Activated T-cell treated with anti-CD3 and anti-CD28 coated beads, Interleukin-2, amount 50 U/mL, for 72 hours (primary cell): ENCODE measurements at regions not wholly inside any gene's neighbourhood (a gene's known extent, or its start where the extent isn't known, plus 50 kb on each side); places are given as distances from the start of the nearest gene placed in this dataset.

Source experiments
- ATAC-seq, 2 donors: fragments of 150-1000 bp; cut with Tn5 transposase; replicated peaks in 1 of 2; 2 replicates each; pipeline ENCODE4 v1.10.0; 2021; ENCODE audit warnings: moderate library complexity in 2 of 2, mild to moderate bottlenecking in 1 of 2
- DNase-seq, 2 donors: peaks; one replicate each; pipeline ENCODE4 v3.0.0; 2021 to 2022; ENCODE audit warnings: mixed read lengths in 1 of 2
- H3K27ac Mint-ChIP-seq: one replicate; pipeline ENCODE4 v1.8.0; 2022; ENCODE audit warnings: mild to moderate bottlenecking, moderate library complexity, mixed read lengths
- H3K27me3 Mint-ChIP-seq: one replicate; pipeline ENCODE4 v1.8.0; 2022; ENCODE audit warnings: low read depth, mixed read lengths
- H3K36me3 Mint-ChIP-seq, 2 donors: one replicate each; pipeline ENCODE4 v1.8.0; 2022; ENCODE audit warnings: mixed read lengths in 2 of 2, mild to moderate bottlenecking in 1 of 2; ENCODE audit not compliant: insufficient read depth in 2 of 2
- H3K4me1 Mint-ChIP-seq: one replicate; pipeline ENCODE4 v1.8.0; 2022; ENCODE audit warnings: low read depth, mixed read lengths
- H3K4me3 Mint-ChIP-seq, 2 donors: one replicate each; pipeline ENCODE4 v1.8.0; 2022; ENCODE audit warnings: mild to moderate bottlenecking in 2 of 2, mixed read lengths in 2 of 2, moderate library complexity in 2 of 2
- H3K9me3 Mint-ChIP-seq, 2 donors: one replicate each; pipeline ENCODE4 v1.8.0; 2022; ENCODE audit warnings: mixed read lengths in 2 of 2

GRCh38 chr6:53744321-53744720, 50.5 kb upstream of the LRRC1 start:
- ATAC-seq (no peak), DNase-seq (no peak)
- no peak overlapping the region for H3K4me3 Mint-ChIP-seq
- no peak overlapping the region for H3K27ac Mint-ChIP-seq
- no peaks in the 10 kb centered on the region for H3K27me3 Mint-ChIP-seq
- peaks cover 13% of the 10 kb centered on the region for H3K4me1 Mint-ChIP-seq
- H3K9me3 Mint-ChIP-seq = no peaks in the 10 kb centered on the region
- no peaks in the 10 kb centered on the region for H3K36me3 Mint-ChIP-seq

DNA sequence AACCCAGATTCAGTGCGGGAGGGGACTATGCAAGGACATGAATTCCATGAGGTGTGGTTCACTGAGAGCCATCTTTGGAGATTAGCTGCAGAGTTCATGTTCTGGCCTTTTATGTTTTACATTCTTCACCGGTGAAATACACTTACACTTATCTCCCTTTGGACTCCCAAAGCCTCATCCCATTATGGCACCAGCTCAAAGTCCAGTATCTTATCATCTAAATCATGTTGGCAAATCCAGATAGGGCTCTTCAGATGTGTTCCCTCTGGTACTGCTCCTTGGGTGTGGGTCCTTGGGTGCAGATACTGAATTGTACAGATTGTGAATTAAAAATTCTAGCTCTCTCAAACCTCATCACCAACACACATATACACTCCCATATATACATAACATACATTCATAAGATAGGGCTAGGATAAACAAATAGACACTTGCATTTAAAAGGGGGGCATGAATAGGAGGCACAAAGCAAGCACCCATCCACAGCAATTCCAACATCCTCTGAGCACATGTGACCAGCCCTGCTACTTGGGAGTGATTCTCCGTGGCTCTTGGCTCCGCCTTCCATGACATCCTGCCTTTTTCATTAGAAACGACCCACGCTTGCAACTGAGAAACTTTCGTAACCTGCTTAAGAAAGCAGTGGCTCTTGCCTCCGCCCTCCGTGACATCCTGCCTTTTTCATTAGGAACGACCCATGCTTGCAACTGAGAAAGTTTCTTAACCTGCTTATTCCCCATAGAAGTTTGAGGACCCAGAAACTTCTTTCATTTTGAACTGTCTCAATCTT, 53.6 kb upstream of the LRRC1 start:
- Mint-ChIP-seq H3K9me3 (no peaks in the 10 kb centered on the region), H3K4me3 (peak overlapping the region; percentile 41 to 64), H3K36me3 (no peaks in the 10 kb centered on the region), H3K27ac (no peak overlapping the region), H3K27me3 (no peaks in the 10 kb centered on the region), H3K4me1 (peaks cover 13% of the 10 kb centered on the region)
- peak; percentile 52 to 70 for ATAC-seq
- peak in 1 of 2 donors; percentile 13 for DNase-seq

DNA sequence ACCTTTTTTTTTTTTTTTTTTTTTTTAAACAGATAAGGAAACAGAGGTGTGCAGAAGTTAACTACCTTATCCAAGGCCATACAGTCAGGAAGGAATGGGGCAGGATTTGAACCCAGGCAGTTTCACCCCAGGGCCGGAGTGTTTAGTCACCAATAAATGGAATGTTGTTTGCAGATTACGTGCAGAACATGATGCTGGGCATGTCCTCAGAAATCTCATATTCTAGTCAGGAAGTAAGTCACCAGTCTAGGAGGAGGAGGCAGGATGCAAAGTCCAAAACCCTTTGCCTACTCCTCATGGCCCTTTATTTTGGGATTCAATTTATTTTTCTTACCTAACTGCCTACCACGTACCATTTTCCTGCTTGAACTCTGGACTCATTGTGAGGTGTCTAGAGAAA, 57.1 kb upstream of the LRRC1 start:
- Mint-ChIP-seq H3K27me3 (no peaks in the 10 kb centered on the region), H3K4me1 (peaks cover 37% of the 10 kb centered on the region), H3K9me3 (no peaks in the 10 kb centered on the region), H3K4me3 (no peak overlapping the region), H3K36me3 (no peaks in the 10 kb centered on the region), H3K27ac (no peak overlapping the region)
- no peak for DNase-seq
- ATAC-seq = no peak

DNA sequence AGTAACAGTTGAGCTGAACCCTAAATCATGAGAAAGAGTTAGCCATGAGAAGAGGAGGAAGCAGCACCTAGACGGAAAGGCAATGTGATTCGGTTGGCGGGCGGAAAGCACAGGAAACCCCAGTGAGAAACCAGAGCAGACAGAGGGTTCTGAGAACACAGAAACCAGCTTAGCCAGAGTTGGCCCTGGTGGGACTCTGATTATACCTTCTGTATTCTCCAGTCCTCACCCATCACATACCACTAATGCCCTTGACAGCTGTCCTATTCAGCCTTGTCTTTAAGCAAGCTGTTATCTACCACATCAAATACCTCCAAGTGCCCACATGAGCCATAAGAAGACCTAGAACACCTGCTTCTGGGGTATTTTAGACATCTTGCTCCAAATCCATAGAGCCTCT, 58.9 kb upstream of the LRRC1 start:
- Mint-ChIP-seq H3K27ac (no peak overlapping the region), H3K36me3 (no peaks in the 10 kb centered on the region), H3K27me3 (no peaks in the 10 kb centered on the region), H3K4me1 (peaks cover 36% of the 10 kb centered on the region), H3K9me3 (no peaks in the 10 kb centered on the region), H3K4me3 (peak overlapping the region; percentile 29)
- ATAC-seq (peak; percentile 35 to 40), DNase-seq (peak in 1 of 2 donors; percentile 16)

DNA sequence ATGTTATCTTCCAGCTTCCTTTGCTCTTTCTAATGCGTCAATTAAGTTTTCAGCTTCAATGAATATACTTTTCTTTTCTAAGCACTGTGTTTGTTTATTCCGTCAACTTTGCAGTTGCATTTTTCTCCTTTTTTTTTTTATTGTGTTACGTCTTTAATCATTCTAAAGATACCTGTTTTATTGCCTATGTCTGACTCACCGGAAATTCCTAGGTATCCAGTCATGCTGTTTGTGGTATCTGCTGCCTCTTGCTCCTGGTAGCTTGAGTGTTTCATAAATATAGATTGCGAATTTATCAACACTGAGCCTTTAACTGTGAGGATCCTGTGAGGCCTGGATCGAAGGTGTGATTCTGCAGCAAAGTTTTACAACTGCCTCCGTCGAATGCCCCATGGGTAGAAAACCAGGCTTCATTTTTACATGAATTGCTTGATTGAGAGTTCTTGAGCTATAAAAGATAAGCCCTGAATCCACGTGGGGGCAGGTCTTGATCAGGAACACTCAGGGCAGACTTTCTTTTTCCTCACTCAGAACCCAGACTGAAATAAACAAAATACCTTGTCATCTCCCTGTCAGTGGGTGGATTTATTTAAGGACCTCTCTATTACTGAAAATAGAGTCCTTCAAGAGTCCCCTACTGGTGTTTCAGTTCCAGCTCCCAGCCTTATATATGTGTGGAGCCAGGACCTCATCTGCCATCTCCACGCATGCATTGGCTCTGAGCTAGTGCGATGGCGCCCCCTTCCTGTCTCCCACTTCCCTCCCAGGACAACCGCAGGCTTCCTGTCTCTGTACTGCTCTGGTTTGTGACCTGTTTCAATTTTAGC, 60.1 kb upstream of the LRRC1 start:
- DNase-seq = peak; percentile 19 to 46
- H3K27me3 Mint-ChIP-seq = no peaks in the 10 kb centered on the region
- no peaks in the 10 kb centered on the region for H3K36me3 Mint-ChIP-seq
- H3K4me1 Mint-ChIP-seq = peaks cover 34% of the 10 kb centered on the region
- no peak overlapping the region for H3K27ac Mint-ChIP-seq
- H3K9me3 Mint-ChIP-seq = no peaks in the 10 kb centered on the region
- ATAC-seq = peak; percentile 64 to 65
- H3K4me3 Mint-ChIP-seq = peak overlapping the region; percentile 49 to 57

DNA sequence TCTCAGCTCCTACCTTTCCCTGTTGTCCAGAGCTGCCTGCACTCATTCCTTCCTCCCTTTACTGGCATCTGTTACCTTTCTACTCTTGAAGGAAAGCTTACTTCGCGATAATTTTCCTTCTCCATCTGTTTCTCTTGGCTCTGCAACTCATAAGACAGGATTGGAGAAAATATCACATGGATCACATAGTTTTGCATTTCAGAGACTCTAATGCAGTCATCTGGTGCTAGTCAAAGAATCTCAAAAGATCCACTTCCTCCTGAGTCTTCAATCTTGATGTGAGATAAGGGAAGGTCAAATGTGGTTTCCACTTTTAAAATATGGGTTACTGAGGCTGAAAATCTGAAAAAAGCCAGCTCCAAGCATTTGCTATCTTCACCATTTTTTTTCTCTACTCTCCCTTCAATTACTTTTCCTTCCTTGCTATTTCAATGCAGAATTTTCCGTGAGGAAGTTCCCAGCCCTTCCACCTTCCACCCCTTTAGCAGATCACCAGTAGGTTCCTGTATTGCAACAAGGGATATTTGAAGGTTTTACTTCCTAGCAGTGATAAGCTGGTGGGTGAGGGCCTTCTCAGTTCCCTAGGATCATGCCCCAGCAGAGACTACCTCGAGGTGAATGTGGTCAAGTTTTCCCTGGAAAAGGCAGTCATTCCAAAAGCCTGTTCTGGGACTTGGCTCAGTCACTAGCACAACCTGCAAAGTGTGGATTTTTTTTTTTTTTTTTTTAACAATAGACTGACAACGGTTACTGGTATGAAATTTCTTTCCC, 62.8 kb upstream of the LRRC1 start:
- H3K9me3 Mint-ChIP-seq = no peaks in the 10 kb centered on the region
- H3K4me3 Mint-ChIP-seq = no peak overlapping the region
- H3K4me1 Mint-ChIP-seq = peaks cover 43% of the 10 kb centered on the region
- H3K27ac Mint-ChIP-seq = no peak overlapping the region
- no peak for DNase-seq
- no peak for ATAC-seq
- H3K27me3 Mint-ChIP-seq = no peaks in the 10 kb centered on the region
- no peaks in the 10 kb centered on the region for H3K36me3 Mint-ChIP-seq

DNA sequence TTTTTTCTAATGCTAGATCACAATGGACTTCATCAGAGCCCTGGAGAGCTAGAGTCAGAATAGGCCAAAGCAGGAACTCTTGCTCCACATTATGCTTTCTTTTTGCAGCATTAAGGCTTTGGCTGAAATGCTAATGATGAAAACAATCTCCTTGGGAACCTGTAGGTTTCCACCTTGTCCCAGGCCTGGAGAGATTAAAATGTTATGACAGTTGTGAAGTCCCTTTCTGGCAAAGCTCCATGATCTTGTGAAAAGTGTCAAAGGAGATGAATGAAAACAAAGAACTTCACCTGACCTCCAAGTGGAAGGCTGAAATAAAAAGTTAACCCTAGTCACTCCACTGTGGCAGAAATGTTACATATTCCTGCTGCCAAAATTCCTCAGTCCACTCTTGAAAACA, 64.0 kb upstream of the LRRC1 start:
- Mint-ChIP-seq H3K27ac (no peak overlapping the region), H3K4me3 (no peak overlapping the region), H3K36me3 (no peaks in the 10 kb centered on the region), H3K4me1 (peaks cover 44% of the 10 kb centered on the region), H3K9me3 (no peaks in the 10 kb centered on the region), H3K27me3 (peaks cover 4% of the 10 kb centered on the region)
- DNase-seq (no peak), ATAC-seq (no peak)

- Mint-ChIP-seq H3K4me1 (peaks cover 26% of the 10 kb centered on the region), H3K4me3 (peak overlapping the region in 1 of 2 donors; percentile 32), H3K36me3 (no peaks in the 10 kb centered on the region), H3K27ac (no peak overlapping the region), H3K27me3 (peaks cover 24% of the 10 kb centered on the region), H3K9me3 (no peaks in the 10 kb centered on the region)
- DNase-seq (peak; percentile 49 to 54), ATAC-seq (peak; percentile 41 to 53)
These were observed 63.1 kb upstream of the KLHL31 start for GRCh38 chr6:53728570-53729194.

- DNase-seq (no peak), ATAC-seq (no peak)
- H3K4me1 Mint-ChIP-seq = peaks cover 26% of the 10 kb centered on the region
These were observed 62.2 kb upstream of the KLHL31 start for GRCh38 chr6:53727748-53728147.

DNA sequence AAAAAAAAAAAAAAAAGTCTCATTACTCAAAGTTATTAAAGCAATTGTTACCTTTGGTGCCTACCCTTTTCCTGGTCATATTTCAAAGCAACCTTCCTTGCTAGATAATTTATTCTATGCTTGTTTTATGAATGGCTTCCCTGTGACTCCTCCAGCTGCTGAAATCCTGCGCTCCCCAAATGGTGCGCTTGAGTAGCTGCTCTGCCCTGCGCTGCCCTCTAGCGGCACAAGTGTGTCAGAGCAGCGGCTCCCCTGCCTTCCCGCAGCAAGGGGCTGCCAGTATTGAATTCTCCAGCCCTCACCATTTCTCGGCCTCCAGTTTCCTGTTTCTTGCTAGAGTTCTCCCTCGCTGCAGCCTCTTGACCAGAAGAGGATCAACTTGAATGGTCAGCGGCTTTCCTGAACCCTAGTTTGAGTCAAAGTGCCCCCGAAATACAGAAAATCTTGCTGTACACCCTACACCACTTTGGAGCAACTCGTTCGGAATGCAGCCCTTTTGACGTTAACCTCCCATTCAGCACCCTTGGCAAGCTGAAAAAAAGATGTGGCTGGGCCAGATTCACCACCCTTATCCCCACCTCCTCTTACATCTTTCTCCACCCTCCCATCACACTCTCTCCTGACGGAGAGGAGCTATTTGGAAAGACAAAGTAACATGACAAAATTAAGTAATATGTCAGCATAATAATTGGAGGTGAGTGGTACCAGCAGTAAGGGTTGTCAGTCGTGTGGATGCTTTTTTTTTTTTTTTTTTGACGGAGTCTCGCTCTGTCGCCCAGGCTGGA, 60.4 kb upstream of the KLHL31 start:
- peak; percentile 82 to 85 for ATAC-seq
- H3K9me3 Mint-ChIP-seq = no peaks in the 10 kb centered on the region
- H3K27me3 Mint-ChIP-seq = peaks cover 25% of the 10 kb centered on the region
- DNase-seq = peak; percentile 79 to 81
- peaks cover 16% of the 10 kb centered on the region for H3K4me1 Mint-ChIP-seq
- H3K4me3 Mint-ChIP-seq = no peak overlapping the region
- no peak overlapping the region for H3K27ac Mint-ChIP-seq
- no peaks in the 10 kb centered on the region for H3K36me3 Mint-ChIP-seq

More at GRCh38 chr6:53727748-53728147, 62.2 kb upstream of the KLHL31 start:
- Mint-ChIP-seq H3K27me3 (peaks cover 25% of the 10 kb centered on the region), H3K4me3 (no peak overlapping the region), H3K36me3 (no peaks in the 10 kb centered on the region), H3K27ac (no peak overlapping the region), H3K9me3 (no peaks in the 10 kb centered on the region)

- Mint-ChIP-seq H3K9me3 (no peaks in the 10 kb centered on the region), H3K36me3 (no peaks in the 10 kb centered on the region), H3K4me1 (peaks cover 16% of the 10 kb centered on the region), H3K27ac (no peak overlapping the region), H3K27me3 (peaks cover 25% of the 10 kb centered on the region), H3K4me3 (no peak overlapping the region)
- no peak for DNase-seq
- ATAC-seq = no peak
These were observed 58.9 kb upstream of the KLHL31 start for GRCh38 chr6:53724501-53724900.

GRCh38 chr6:53723331-53723730, 57.8 kb upstream of the KLHL31 start:
- ATAC-seq (no peak), DNase-seq (no peak)
- no peak overlapping the region for H3K27ac Mint-ChIP-seq
- no peak overlapping the region for H3K4me3 Mint-ChIP-seq
- no peaks in the 10 kb centered on the region for H3K36me3 Mint-ChIP-seq
- H3K4me1 Mint-ChIP-seq = peaks cover 17% of the 10 kb centered on the region
- H3K9me3 Mint-ChIP-seq = no peaks in the 10 kb centered on the region
- peaks cover 25% of the 10 kb centered on the region for H3K27me3 Mint-ChIP-seq
